ENCODE measurements at regions not wholly inside any gene's neighbourhood (a gene's known extent, or its start where the extent isn't known, plus 50 kb on each side); places are given as distances from the start of the nearest gene placed in this dataset.
"Not testable (repeated sequence)": the region's sequence is repeated elsewhere in the genome, so short reads cannot be mapped to it uniquely, and the experiment has no call there.

- DNase-seq (ENCODE audit: low read depth in 1 of 2, low spot score in 1 of 2), result no peak
Measured at GRCh38 chr3:30435861-30436331, 170.5 kb upstream of the TGFBR2 start.

- no peak for DNase-seq (ENCODE audit: low read depth in 1 of 2, low spot score in 1 of 2)
Measured at GRCh38 chr3:30437171-30437601, 169.2 kb upstream of the TGFBR2 start.

GRCh38 chr3:30438126-30438525, 168.3 kb upstream of the TGFBR2 start:
- DNase-seq (ENCODE audit: low read depth in 1 of 2, low spot score in 1 of 2), result no peak

GRCh38 chr3:30439451-30440053, 166.8 kb upstream of the TGFBR2 start:
- DNase-seq (ENCODE audit: low read depth in 1 of 2, low spot score in 1 of 2), result no peak

- DNase-seq (ENCODE audit: low read depth in 1 of 2, low spot score in 1 of 2), result no peak
Measured at GRCh38 chr3:30440147-30440604, 166.2 kb upstream of the TGFBR2 start.

- no peak for DNase-seq (ENCODE audit: low read depth in 1 of 2, low spot score in 1 of 2)
Measured at GRCh38 chr3:30440880-30441279, 165.5 kb upstream of the TGFBR2 start.

GRCh38 chr3:30443756-30444673, 162.4 kb upstream of the TGFBR2 start:
- no peak for DNase-seq (ENCODE audit: low read depth in 1 of 2, low spot score in 1 of 2)

- DNase-seq (ENCODE audit: low read depth in 1 of 2, low spot score in 1 of 2), result no peak
Measured at GRCh38 chr3:30448450-30449289, 157.7 kb upstream of the TGFBR2 start.

GRCh38 chr3:30449290-30449632, 157.1 kb upstream of the TGFBR2 start:
- no peak for DNase-seq (ENCODE audit: low read depth in 1 of 2, low spot score in 1 of 2)

- no peak for DNase-seq (ENCODE audit: low read depth in 1 of 2, low spot score in 1 of 2)
Measured at GRCh38 chr3:30452446-30452845, 154.0 kb upstream of the TGFBR2 start.

GRCh38 chr3:30453360-30454039, 152.9 kb upstream of the TGFBR2 start:
- DNase-seq (ENCODE audit: low read depth in 1 of 2, low spot score in 1 of 2), result no peak

- DNase-seq (ENCODE audit: low read depth in 1 of 2, low spot score in 1 of 2), result no peak
Measured at GRCh38 chr3:30454636-30455035, 151.8 kb upstream of the TGFBR2 start.

- DNase-seq (ENCODE audit: low read depth in 1 of 2, low spot score in 1 of 2), result not testable (repeated sequence)
Measured at GRCh38 chr3:30455112-30455511, 151.3 kb upstream of the TGFBR2 start.

- DNase-seq (ENCODE audit: low read depth in 1 of 2, low spot score in 1 of 2), result no peak
Measured at GRCh38 chr3:30455840-30456239, 150.6 kb upstream of the TGFBR2 start.

GRCh38 chr3:30456264-30456663, 150.1 kb upstream of the TGFBR2 start:
- DNase-seq (ENCODE audit: low read depth in 1 of 2, low spot score in 1 of 2), result no peak

GRCh38 chr3:30457081-30457480, 149.3 kb upstream of the TGFBR2 start:
- no peak for DNase-seq (ENCODE audit: low read depth in 1 of 2, low spot score in 1 of 2)

GRCh38 chr3:30457726-30458125, 148.7 kb upstream of the TGFBR2 start:
- DNase-seq (ENCODE audit: low read depth in 1 of 2, low spot score in 1 of 2), result no peak

- no peak for DNase-seq (ENCODE audit: low read depth in 1 of 2, low spot score in 1 of 2)
Measured at GRCh38 chr3:30458376-30459171, 147.8 kb upstream of the TGFBR2 start.

GRCh38 chr3:30461311-30461710, 145.1 kb upstream of the TGFBR2 start:
- no peak for DNase-seq (ENCODE audit: low read depth in 1 of 2, low spot score in 1 of 2)

Measured in activated T-helper 1 cell treated with anti-CD3 and anti-CD28 coated beads, Interleukin-2, amount 50 U/mL, for 16 hours (primary cell).